ENCODE measurements at regions not wholly inside any gene's neighbourhood (a gene's known extent, or its start where the extent isn't known, plus 50 kb on each side); places are given as distances from the start of the nearest gene placed in this dataset.
"Not testable (repeated sequence)": the region's sequence is repeated elsewhere in the genome, so short reads cannot be mapped to it uniquely, and the experiment has no call there.

DNA sequence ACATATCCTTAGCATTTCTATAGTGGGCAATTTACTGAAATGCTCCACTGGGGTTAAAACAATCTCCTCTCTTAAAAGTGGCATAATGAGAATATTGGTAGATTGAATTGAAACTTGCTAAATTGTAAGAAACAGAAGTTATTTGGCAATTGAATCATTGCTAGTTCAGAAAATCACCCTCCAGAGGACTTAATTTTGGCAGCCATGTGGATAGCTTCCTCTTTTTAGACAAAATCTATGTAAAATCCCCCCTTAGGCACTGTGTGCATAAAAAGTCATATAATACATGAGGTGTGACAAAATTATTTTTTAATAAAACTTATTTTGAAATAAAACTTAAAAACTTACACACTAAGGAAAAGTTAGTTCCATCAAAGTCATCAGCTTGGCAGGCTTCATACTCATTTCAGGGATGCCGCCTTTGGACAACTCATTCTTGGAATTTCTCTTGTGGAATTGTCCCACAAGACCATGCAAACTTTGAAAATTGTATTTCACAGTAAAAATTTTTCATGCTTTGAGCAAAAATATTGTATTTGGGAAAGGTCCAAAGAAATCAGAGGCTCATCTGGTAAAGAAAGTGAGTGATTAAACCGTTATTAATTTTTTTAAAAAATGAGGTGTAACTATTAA, 473.0 kb downstream of the BCKDHB start:
- H2AFZ ChIP-seq: no peak overlapping the region
- no peak overlapping the region for H3K4me3 ChIP-seq
- no peak for DNase-seq (ENCODE audit: low spot score)
- H3K36me3 Mint-ChIP-seq (ENCODE audit: low read depth): no peaks in the 10 kb centered on the region
- H3K4me1 Mint-ChIP-seq: no peaks in the 10 kb centered on the region; the same call in 2 of the 3 replicates
- H3K27me3 ChIP-seq (ENCODE audit: insufficient read depth): no peaks in the 10 kb centered on the region
- H3K9me3 Mint-ChIP-seq: 0 out of 3 replicates have a peak, but pooled peaks cover 4% of the 10 kb centered on the region
- no peaks in the 10 kb centered on the region for H3K27me3 Mint-ChIP-seq (ENCODE audit: insufficient read depth, low read depth, poor library complexity)
- 0 out of 2 replicates have a peak, but pooled peaks cover 3% of the 10 kb centered on the region for H3K9me2 ChIP-seq (ENCODE audit: insufficient read depth)
- H3K4me1 ChIP-seq (ENCODE audit: insufficient read depth): 0 out of 2 replicates have a peak, but pooled peaks cover 3% of the 10 kb centered on the region
- no peak overlapping the region for H3K4me2 ChIP-seq
- H3K36me3 ChIP-seq (ENCODE audit: insufficient read depth): no peaks in the 10 kb centered on the region
- H3K27ac Mint-ChIP-seq: no peak overlapping the region
- no peaks in the 10 kb centered on the region for H4K20me1 ChIP-seq (replicated peaks; ENCODE audit: insufficient read depth)
- no peak for TF ChIP-seq CREB1 (CRISPR knock-in tag; IDR thresholded peaks at IDR 0.05; ENCODE audit: low read depth)
- no peak for TF ChIP-seq ZNF114 (CRISPR knock-in tag; IDR thresholded peaks at IDR 0.05)
- no peak for TF ChIP-seq EZH2 (IDR thresholded peaks at IDR 0.05; ENCODE audit: low read depth, unreplicated experiment)
- TF ChIP-seq POLR2AphosphoS5 (IDR thresholded peaks at IDR 0.05; ENCODE audit: low read depth): no peak
- TF ChIP-seq CTCF (conservative IDR thresholded peaks at IDR 0.05; ENCODE audit: low read depth in 2 of 2): no peak
- no peaks in the 10 kb centered on the region for H3K79me2 ChIP-seq (replicated peaks; ENCODE audit: insufficient read depth)
- no peak overlapping the region for H3K4me3 Mint-ChIP-seq
- H3F3A ChIP-seq (replicated peaks; ENCODE audit: low read depth): no peaks in the 10 kb centered on the region
- no peak for ATAC-seq
- no peak overlapping the region for H3K27ac ChIP-seq (ENCODE audit: low read depth)

GRCh38 chr6:80573320-80573719, 466.8 kb downstream of the BCKDHB start:
- H3K27me3 Mint-ChIP-seq (ENCODE audit: insufficient read depth, low read depth, poor library complexity); H3K36me3 ChIP-seq (ENCODE audit: insufficient read depth); H3K9me2 ChIP-seq (ENCODE audit: insufficient read depth); H3K27ac ChIP-seq (ENCODE audit: low read depth); H3K79me2 ChIP-seq (replicated peaks; ENCODE audit: insufficient read depth); ATAC-seq; H2AFZ ChIP-seq; H3K4me3 Mint-ChIP-seq; H3K27ac Mint-ChIP-seq; DNase-seq (ENCODE audit: low spot score); H3K9me3 Mint-ChIP-seq; H3K4me3 ChIP-seq; H3K36me3 Mint-ChIP-seq (ENCODE audit: low read depth); H3K4me1 Mint-ChIP-seq; H3K27me3 ChIP-seq (ENCODE audit: insufficient read depth); H4K20me1 ChIP-seq (replicated peaks; ENCODE audit: insufficient read depth); H3K4me1 ChIP-seq (ENCODE audit: insufficient read depth); H3K4me2 ChIP-seq; H3F3A ChIP-seq (replicated peaks; ENCODE audit: low read depth): not testable (repeated sequence)

GRCh38 chr6:80566361-80566760, 459.9 kb downstream of the BCKDHB start:
- H3F3A ChIP-seq (replicated peaks; ENCODE audit: low read depth): no peaks in the 10 kb centered on the region
- Mint-ChIP-seq H3K4me1 (no peaks in the 10 kb centered on the region), H3K27ac (no peak overlapping the region), H3K4me3 (no peak overlapping the region), H3K9me3 (no peaks in the 10 kb centered on the region), H3K36me3 (ENCODE audit: low read depth) (no peaks in the 10 kb centered on the region), H3K27me3 (ENCODE audit: insufficient read depth, low read depth, poor library complexity) (no peaks in the 10 kb centered on the region)
- H4K20me1 ChIP-seq (replicated peaks; ENCODE audit: insufficient read depth): no peaks in the 10 kb centered on the region
- H3K4me3 ChIP-seq: no peak overlapping the region
- no peaks in the 10 kb centered on the region for H3K36me3 ChIP-seq (ENCODE audit: insufficient read depth)
- DNase-seq (ENCODE audit: low spot score): no peak
- no peaks in the 10 kb centered on the region; the same call in 1 of the 2 replicates for H3K9me2 ChIP-seq (ENCODE audit: insufficient read depth)
- H3K4me1 ChIP-seq (ENCODE audit: insufficient read depth): no peaks in the 10 kb centered on the region
- H3K27me3 ChIP-seq (ENCODE audit: insufficient read depth): no peaks in the 10 kb centered on the region
- H2AFZ ChIP-seq: no peak overlapping the region
- no peak overlapping the region for H3K27ac ChIP-seq (ENCODE audit: low read depth)
- no peak for ATAC-seq
- H3K79me2 ChIP-seq (replicated peaks; ENCODE audit: insufficient read depth): no peaks in the 10 kb centered on the region
- no peak overlapping the region for H3K4me2 ChIP-seq
- TF ChIP-seq ZNF331 (CRISPR knock-in tag; IDR thresholded peaks at IDR 0.05; ENCODE audit: low read depth) (no peak), EZH2 (IDR thresholded peaks at IDR 0.05; ENCODE audit: low read depth, unreplicated experiment) (no peak), REST (IDR thresholded peaks at IDR 0.05; ENCODE audit: unreplicated experiment) (no peak), JUNB (IDR thresholded peaks at IDR 0.05; ENCODE audit: unreplicated experiment) (no peak), NANOG (IDR thresholded peaks at IDR 0.05; ENCODE audit: borderline replicate concordance) (no peak), POLR2AphosphoS5 (IDR thresholded peaks at IDR 0.05; ENCODE audit: low read depth) (no peak), EZH2phosphoT487 (IDR thresholded peaks at IDR 0.05; ENCODE audit: unreplicated experiment) (no peak), ZNF114 (CRISPR knock-in tag; IDR thresholded peaks at IDR 0.05) (no peak), CREB1 (CRISPR knock-in tag; IDR thresholded peaks at IDR 0.05; ENCODE audit: low read depth) (no peak)
- TF ChIP-seq, protein P1, sequence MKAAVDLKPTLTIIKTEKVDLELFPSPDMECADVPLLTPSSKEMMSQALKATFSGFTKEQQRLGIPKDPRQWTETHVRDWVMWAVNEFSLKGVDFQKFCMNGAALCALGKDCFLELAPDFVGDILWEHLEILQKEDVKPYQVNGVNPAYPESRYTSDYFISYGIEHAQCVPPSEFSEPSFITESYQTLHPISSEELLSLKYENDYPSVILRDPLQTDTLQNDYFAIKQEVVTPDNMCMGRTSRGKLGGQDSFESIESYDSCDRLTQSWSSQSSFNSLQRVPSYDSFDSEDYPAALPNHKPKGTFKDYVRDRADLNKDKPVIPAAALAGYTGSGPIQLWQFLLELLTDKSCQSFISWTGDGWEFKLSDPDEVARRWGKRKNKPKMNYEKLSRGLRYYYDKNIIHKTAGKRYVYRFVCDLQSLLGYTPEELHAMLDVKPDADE (IDR thresholded peaks at IDR 0.05): no peak

Data from GM23338 (cell line).